Spleen (tissue), 11 donors: ENCODE measurements at regions not wholly inside any gene's neighbourhood (a gene's known extent, or its start where the extent isn't known, plus 50 kb on each side); places are given as distances from the start of the nearest gene placed in this dataset.

Experiments
- DNase-seq: peaks from one replicate; pipeline ENCODE4 v3.0.0-alpha.2; 2020
- H3K27ac ChIP-seq, 8 donors: fragments of 200-600 bp; sonication (generic) in 7 of 8; 1 replicate in 4 of 8; 2 replicates in 4 of 8; pipeline versions ENCODE4 v1.5.0 to v1.8.0; 2016 to 2021; ENCODE audit warnings: inconsistent platforms in 4 of 8, mild to moderate bottlenecking in 4 of 8, moderate library complexity in 1 of 8
- H3K27me3 ChIP-seq, 7 donors: fragments of 200-600 bp; sonication (generic) in 6 of 7; replicated peaks in 1 of 7; 1 replicate in 4 of 7; 2 replicates in 3 of 7; pipeline versions ENCODE4 v1.5.0 to v1.8.0; 2016 to 2021; ENCODE audit warnings: inconsistent platforms in 3 of 7, mild to moderate bottlenecking in 1 of 7
- H3K36me3 ChIP-seq, 6 donors: fragments of 200-600 bp; sonication (generic) in 5 of 6; 1 replicate in 4 of 6; 2 replicates in 2 of 6; pipeline versions ENCODE4 v1.5.0 to v1.8.0; 2016 to 2021; ENCODE audit warnings: inconsistent platforms in 2 of 6
- H3K4me1 ChIP-seq, 6 donors: fragments of 200-600 bp; sonication (generic) in 5 of 6; 1 replicate in 3 of 6; 2 replicates in 3 of 6; pipeline versions ENCODE4 v1.5.0 to v1.8.0; 2016 to 2021; ENCODE audit warnings: inconsistent platforms in 3 of 6
- H3K4me3 ChIP-seq, 8 donors: fragments of 200-600 bp; sonication (generic) in 7 of 8; 1 replicate in 4 of 8; 2 replicates in 4 of 8; pipeline versions ENCODE4 v1.5.0 to v1.8.0; 2016 to 2021; ENCODE audit warnings: inconsistent platforms in 4 of 8, mild to moderate bottlenecking in 4 of 8, moderate library complexity in 2 of 8
- H3K9me3 ChIP-seq, 8 donors: fragments of 200-600 bp; sonication (generic) in 7 of 8; 1 replicate in 4 of 8; 2 replicates in 4 of 8; pipeline versions ENCODE4 v1.5.0 to v1.8.0; 2016 to 2021; ENCODE audit warnings: inconsistent platforms in 4 of 8
- CTCF ChIP-seq, 11 experiments: fragments of 200-600 bp in 7 of 11; fragments of 450-650 bp in 4 of 11; sonication (generic) in 4 of 11; IDR thresholded peaks in 8 of 11; conservative IDR thresholded peaks in 3 of 11; 1 replicate in 7 of 11; 2 replicates in 4 of 11; pipeline versions ENCODE4 v1.4.0 to v1.8.0; 2016 to 2021; ENCODE audit warnings: antibody characterized with exemption in 11 of 11, inconsistent platforms in 4 of 11, mild to moderate bottlenecking in 1 of 11
- POLR2A ChIP-seq, 3 donors: fragments of 450-650 bp; IDR thresholded peaks; one replicate each; pipeline ENCODE4 v1.5.1; 2017; ENCODE audit warnings: antibody characterized with exemption in 3 of 3, mild to moderate bottlenecking in 1 of 3
- POLR2AphosphoS5 ChIP-seq, 3 donors: sonication (generic); formaldehyde crosslinking; IDR thresholded peaks; one replicate each; pipeline ENCODE4 v1.5.1; 2017; ENCODE audit warnings: antibody characterized with exemption in 3 of 3
- WGBS, 5 donors: extraction: QIAGEN DNeasy Blood & Tissue Kit in 3 of 5; methylation state at CpG; one replicate each; pipeline versions ENCODE4 v1.1.5 to v1.1.7; 2013 to 2018; 5-methylcytosine and 5-hydroxymethylcytosine counted together
- intact Hi-C: fragments of 100-400 bp; cut with DNase I; formaldehyde crosslinking; loops from one replicate; pipeline ENCODE4 v1.15.0; 2023; ENCODE audit warnings: low total_unique reads
- donor health status: healthy with polysubstance abuse.
- donor health status: DM: no; HTN: no; CAD: no; lungs with moderate emphysema.
- donor health status: DM: no; HTN: no; CAD: no.
- donor health status: Bipolar disorder and iron deficiency.
- donor health status: healthy.
- donor health status: DM: no; HTN: no; CAD: no.
- donor health status: DM: yes; HTN: yes; CAD: no.

DNA sequence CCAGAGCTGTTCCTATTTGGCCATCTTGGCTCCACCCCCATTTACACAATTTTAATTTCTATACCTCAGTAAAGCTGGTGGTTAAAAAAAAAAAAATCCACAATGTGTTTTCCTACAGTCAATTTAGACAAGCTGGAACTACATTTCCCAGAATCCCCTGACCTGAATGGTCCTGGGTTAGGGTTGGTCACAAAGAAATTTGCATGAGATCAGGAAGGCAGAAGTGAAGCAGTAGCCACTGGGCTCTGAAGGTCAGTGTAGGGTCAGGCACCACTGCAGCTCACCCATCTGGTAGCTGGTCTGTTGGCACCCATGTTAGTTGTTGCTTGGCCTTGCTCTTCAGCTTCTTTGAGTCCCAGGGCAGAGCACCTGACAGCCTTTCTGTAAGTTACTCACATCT lies 210.7 kb upstream of the API5 start:
- H3K36me3 ChIP-seq: no peaks in the 10 kb centered on the region
- no peaks in the 10 kb centered on the region for H3K27me3 ChIP-seq
- intact Hi-C loops: no loop called here
- H3K4me1 ChIP-seq: no peaks in the 10 kb centered on the region
- no peak for DNase-seq
- no peak overlapping the region for H3K4me3 ChIP-seq
- H3K27ac ChIP-seq: no peak overlapping the region
- TF ChIP-seq CTCF (IDR thresholded peaks at IDR 0.05 in 8 of 11, conservative IDR thresholded peaks at IDR 0.05 in 3 of 11) (no peak), POLR2AphosphoS5 (IDR thresholded peaks at IDR 0.05) (no peak), POLR2A (IDR thresholded peaks at IDR 0.05) (no peak)
- peaks cover 0 to 12% (median 0%) of the 10 kb centered on the region in 8 donors for H3K9me3 ChIP-seq

DNA sequence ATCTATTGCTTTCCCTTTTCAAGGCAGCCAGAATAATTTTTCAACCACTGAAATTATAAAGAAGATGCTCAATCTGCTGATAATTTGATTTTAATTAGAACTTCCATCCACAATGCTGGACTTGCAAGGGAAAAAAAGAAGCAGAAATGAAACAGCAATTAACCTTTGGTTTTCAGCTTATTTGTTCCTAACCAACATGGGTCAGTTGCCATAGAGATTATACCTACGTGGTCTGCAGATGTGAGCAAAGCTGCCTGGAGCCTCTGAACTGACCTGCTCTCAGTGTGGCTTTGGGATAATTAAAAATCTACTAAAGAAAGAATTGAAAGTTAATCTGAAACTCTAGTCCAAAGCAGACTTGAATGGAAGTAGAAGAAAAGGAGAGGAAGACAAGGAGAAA lies 195.7 kb upstream of the API5 start:
- Histone ChIP-seq H3K4me3 (no peak overlapping the region), H3K36me3 (no peaks in the 10 kb centered on the region), H3K27me3 (no peaks in the 10 kb centered on the region), H3K4me1 (no peaks in the 10 kb centered on the region), H3K27ac (no peak overlapping the region), H3K9me3 (peaks cover 0 to 4% (median 0%) of the 10 kb centered on the region in 8 donors)
- no peak for DNase-seq
- TF ChIP-seq POLR2A (IDR thresholded peaks at IDR 0.05) (no peak), POLR2AphosphoS5 (IDR thresholded peaks at IDR 0.05) (no peak), CTCF (IDR thresholded peaks at IDR 0.05 in 8 of 11, conservative IDR thresholded peaks at IDR 0.05 in 3 of 11) (no peak)
- 54 to 63% (median 62%) methylated on average over 1 of the region's 1 CpG for WGBS, 5 donors
- intact Hi-C loops: no loop called here

DNA sequence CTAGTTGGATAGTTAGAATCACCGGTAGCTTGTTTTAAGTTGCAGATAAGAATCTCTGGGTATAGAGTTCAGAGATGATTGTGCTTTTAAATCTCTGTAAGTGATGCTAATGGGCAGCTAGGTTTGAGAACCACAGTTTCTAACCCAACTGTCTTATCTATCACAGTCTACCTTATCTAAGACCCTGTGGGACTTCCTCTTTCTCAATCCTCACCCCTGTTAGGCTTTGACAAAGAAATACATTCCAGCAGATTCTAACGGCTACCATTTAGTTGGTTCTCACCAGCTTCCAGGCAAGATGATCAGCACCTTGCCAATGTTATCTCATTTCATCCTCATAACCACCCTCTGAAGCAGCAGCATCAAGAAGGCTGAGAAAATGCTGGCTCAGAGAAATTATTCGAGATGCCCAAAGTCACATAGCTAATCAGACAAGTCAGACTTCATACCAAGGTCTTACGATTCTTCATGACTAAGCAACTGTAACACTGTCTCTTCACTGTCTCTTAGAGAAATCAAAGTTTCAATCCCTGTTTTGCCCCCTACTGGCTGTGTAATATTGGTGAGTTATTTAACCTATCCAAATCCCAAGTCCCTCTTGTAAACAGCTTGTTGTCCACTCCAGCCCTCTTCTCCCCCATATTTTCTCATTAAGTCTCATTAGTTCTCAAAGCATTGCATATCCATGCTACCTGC lies 192.4 kb upstream of the API5 start:
- Histone ChIP-seq H3K36me3 (no peaks in the 10 kb centered on the region), H3K4me1 (no peaks in the 10 kb centered on the region), H3K9me3 (no peaks in the 10 kb centered on the region), H3K4me3 (no peak overlapping the region), H3K27me3 (no peaks in the 10 kb centered on the region), H3K27ac (no peak overlapping the region)
- 68 to 90% (median 81%) methylated on average over 4 of the region's 4 CpGs for WGBS, 5 donors
- TF ChIP-seq POLR2A (IDR thresholded peaks at IDR 0.05) (no peak), POLR2AphosphoS5 (IDR thresholded peaks at IDR 0.05) (no peak), CTCF (IDR thresholded peaks at IDR 0.05 in 8 of 11, conservative IDR thresholded peaks at IDR 0.05 in 3 of 11) (no peak)
- intact Hi-C loops: no loop called here
- DNase-seq: no peak

- no peak overlapping the region for H3K27ac ChIP-seq
- H3K27me3 ChIP-seq: no peaks in the 10 kb centered on the region
- no peaks in the 10 kb centered on the region for H3K9me3 ChIP-seq
- TF ChIP-seq CTCF (IDR thresholded peaks at IDR 0.05 in 8 of 11, conservative IDR thresholded peaks at IDR 0.05 in 3 of 11): no peak
- DNase-seq: no peak
- H3K4me1 ChIP-seq: no peaks in the 10 kb centered on the region
- intact Hi-C loops: no loop called here
- H3K36me3 ChIP-seq: no peaks in the 10 kb centered on the region
- H3K4me3 ChIP-seq: no peak overlapping the region
- WGBS, 5 donors: 81 to 94% (median 86%) methylated on average over 3 of the region's 3 CpGs
Observed at GRCh38 chr11:43122546-43122945, 189.2 kb upstream of the API5 start.
